ENCODE measurements at regions not wholly inside any gene's neighbourhood (a gene's known extent, or its start where the extent isn't known, plus 50 kb on each side); places are given as distances from the start of the nearest gene placed in this dataset.
"Not testable (repeated sequence)": the region's sequence is repeated elsewhere in the genome, so short reads cannot be mapped to it uniquely, and the experiment has no call there.

DNA sequence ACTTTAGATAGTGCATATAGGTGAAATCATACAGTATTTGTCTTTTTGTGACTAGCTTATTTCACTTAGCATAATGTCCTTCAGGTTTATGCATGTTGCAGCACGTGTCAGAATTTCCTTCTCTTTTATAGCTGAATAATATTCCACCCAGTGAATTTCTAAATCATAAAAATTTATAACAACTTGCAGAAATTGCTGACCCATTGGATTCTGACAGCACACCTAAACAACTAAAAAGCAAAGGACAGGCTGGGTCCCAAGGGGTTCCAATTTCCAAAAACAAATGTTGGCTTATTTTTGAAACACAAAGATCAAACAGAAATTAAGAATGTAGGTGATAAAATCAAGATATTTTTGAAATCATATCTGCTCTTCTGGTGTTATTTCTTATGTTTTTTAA lies 86.5 kb upstream of the ACKR3 start:
- DNase-seq (ENCODE audit: low read depth in 1 of 2, low spot score in 1 of 2), result no peak
- H3K27ac ChIP-seq (replicated peaks), result no peak overlapping the region
- H3K4me3 ChIP-seq (replicated peaks; ENCODE audit: insufficient read depth, low read length), result no peak overlapping the region
- no peak for TF ChIP-seq SPI1 (IDR thresholded peaks at IDR 0.05; ENCODE audit: borderline replicate concordance, low read depth)
- TF ChIP-seq, protein P1, sequence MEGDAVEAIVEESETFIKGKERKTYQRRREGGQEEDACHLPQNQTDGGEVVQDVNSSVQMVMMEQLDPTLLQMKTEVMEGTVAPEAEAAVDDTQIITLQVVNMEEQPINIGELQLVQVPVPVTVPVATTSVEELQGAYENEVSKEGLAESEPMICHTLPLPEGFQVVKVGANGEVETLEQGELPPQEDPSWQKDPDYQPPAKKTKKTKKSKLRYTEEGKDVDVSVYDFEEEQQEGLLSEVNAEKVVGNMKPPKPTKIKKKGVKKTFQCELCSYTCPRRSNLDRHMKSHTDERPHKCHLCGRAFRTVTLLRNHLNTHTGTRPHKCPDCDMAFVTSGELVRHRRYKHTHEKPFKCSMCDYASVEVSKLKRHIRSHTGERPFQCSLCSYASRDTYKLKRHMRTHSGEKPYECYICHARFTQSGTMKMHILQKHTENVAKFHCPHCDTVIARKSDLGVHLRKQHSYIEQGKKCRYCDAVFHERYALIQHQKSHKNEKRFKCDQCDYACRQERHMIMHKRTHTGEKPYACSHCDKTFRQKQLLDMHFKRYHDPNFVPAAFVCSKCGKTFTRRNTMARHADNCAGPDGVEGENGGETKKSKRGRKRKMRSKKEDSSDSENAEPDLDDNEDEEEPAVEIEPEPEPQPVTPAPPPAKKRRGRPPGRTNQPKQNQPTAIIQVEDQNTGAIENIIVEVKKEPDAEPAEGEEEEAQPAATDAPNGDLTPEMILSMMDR (IDR thresholded peaks at IDR 0.05; ENCODE audit: insufficient read depth, low read length), result no peak
- TF ChIP-seq, protein P2, sequence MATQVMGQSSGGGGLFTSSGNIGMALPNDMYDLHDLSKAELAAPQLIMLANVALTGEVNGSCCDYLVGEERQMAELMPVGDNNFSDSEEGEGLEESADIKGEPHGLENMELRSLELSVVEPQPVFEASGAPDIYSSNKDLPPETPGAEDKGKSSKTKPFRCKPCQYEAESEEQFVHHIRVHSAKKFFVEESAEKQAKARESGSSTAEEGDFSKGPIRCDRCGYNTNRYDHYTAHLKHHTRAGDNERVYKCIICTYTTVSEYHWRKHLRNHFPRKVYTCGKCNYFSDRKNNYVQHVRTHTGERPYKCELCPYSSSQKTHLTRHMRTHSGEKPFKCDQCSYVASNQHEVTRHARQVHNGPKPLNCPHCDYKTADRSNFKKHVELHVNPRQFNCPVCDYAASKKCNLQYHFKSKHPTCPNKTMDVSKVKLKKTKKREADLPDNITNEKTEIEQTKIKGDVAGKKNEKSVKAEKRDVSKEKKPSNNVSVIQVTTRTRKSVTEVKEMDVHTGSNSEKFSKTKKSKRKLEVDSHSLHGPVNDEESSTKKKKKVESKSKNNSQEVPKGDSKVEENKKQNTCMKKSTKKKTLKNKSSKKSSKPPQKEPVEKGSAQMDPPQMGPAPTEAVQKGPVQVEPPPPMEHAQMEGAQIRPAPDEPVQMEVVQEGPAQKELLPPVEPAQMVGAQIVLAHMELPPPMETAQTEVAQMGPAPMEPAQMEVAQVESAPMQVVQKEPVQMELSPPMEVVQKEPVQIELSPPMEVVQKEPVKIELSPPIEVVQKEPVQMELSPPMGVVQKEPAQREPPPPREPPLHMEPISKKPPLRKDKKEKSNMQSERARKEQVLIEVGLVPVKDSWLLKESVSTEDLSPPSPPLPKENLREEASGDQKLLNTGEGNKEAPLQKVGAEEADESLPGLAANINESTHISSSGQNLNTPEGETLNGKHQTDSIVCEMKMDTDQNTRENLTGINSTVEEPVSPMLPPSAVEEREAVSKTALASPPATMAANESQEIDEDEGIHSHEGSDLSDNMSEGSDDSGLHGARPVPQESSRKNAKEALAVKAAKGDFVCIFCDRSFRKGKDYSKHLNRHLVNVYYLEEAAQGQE (IDR thresholded peaks at IDR 0.05; ENCODE audit: insufficient replicate concordance, low read depth), result no peak
- no peak for TF ChIP-seq GABPA (IDR thresholded peaks at IDR 0.05; ENCODE audit: low read depth)
- no peak for TF ChIP-seq POLR2AphosphoS5 (IDR thresholded peaks at IDR 0.05; ENCODE audit: low read depth)
- H3K27me3 ChIP-seq (ENCODE audit: insufficient read depth, poor library complexity, severe bottlenecking), result no peaks in the 10 kb centered on the region

DNA sequence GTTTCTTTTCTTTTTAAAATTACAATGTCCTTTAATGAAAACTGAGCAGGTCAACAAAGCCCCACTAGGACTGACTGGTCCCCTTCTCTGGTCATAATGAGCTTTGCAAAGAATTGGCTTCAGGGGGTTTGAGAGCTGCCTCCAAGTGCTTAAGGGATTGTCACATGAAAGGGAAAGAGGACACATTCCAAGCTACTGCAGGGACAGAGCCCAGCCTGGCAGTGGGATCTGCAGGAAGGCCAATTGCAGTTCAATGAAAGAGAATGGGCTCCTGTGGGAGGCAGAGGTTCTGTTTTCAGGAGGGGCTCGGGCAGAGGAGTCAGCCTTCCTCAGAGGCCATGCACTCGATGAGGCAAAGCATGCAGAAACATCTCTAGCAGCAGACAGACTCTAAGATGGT lies 84.1 kb upstream of the ACKR3 start:
- DNase-seq (ENCODE audit: low read depth in 1 of 2, low spot score in 1 of 2), result no peak
- no peaks in the 10 kb centered on the region for H3K27me3 ChIP-seq (ENCODE audit: insufficient read depth, poor library complexity, severe bottlenecking)
- H3K4me3 ChIP-seq (replicated peaks; ENCODE audit: insufficient read depth, low read length), result no peak overlapping the region
- H3K27ac ChIP-seq (replicated peaks), result no peak overlapping the region
- TF ChIP-seq, protein P1 (IDR thresholded peaks at IDR 0.05; ENCODE audit: insufficient read depth, low read length), result no peak
- TF ChIP-seq SPI1 (IDR thresholded peaks at IDR 0.05; ENCODE audit: borderline replicate concordance, low read depth) (no peak), POLR2AphosphoS5 (IDR thresholded peaks at IDR 0.05; ENCODE audit: low read depth) (no peak), GABPA (IDR thresholded peaks at IDR 0.05; ENCODE audit: low read depth) (no peak)
- TF ChIP-seq, protein P2 (IDR thresholded peaks at IDR 0.05; ENCODE audit: insufficient replicate concordance, low read depth), result no peak

DNA sequence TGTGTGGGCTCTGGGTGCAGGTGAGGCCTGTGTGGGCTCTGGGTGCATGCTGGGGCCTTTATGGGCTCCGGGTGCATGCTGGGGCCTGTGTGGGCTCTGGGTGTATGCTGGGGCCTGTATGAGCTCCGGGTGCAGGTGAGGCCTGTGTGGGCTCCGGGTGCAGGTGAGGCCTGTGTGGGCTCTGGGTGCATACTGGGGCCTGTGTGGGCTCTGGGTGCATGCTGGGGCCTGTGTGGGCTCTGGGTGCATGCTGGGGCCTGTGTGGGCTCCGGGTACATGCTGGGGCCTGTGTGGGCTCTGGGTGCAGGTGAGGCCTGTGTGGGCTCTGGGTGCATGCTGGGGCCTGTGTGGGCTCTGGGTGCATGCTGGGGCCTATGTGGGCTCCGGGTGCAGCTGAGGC lies 80.5 kb upstream of the ACKR3 start:
- H3K27ac ChIP-seq (replicated peaks); DNase-seq (ENCODE audit: low read depth in 1 of 2, low spot score in 1 of 2); H3K27me3 ChIP-seq (ENCODE audit: insufficient read depth, poor library complexity, severe bottlenecking); H3K4me3 ChIP-seq (replicated peaks; ENCODE audit: insufficient read depth, low read length): not testable (repeated sequence)

DNA sequence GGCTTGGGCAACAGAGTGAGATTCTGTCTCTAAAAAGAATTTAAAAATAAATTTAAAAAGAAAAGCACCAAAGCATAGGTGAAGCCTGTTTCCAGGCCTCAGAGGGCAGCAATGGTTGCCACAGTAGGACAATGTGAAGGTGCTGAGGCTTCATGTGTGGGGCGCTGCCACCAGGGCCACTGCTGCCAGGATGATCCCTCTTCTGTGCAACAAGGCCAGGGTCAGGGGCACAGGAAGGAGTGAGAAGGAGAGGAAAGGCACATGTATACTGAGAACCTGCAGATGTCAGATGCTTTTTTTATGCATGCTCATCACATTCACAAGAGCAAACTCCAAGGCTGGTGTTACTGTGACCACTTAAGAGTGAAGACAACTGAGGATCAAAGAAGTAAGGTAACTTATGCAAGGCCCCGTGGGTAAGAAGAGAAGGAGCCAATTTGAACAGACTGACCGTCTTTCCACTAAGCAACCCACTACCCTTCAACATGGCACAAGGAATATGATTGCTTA lies 79.7 kb upstream of the ACKR3 start:
- H3K27ac ChIP-seq (replicated peaks), result no peak overlapping the region
- H3K27me3 ChIP-seq (ENCODE audit: insufficient read depth, poor library complexity, severe bottlenecking), result no peaks in the 10 kb centered on the region
- TF ChIP-seq POLR2AphosphoS5 (IDR thresholded peaks at IDR 0.05; ENCODE audit: low read depth), result no peak
- TF ChIP-seq, protein P1 (IDR thresholded peaks at IDR 0.05; ENCODE audit: insufficient read depth, low read length), result no peak
- TF ChIP-seq SPI1 (IDR thresholded peaks at IDR 0.05; ENCODE audit: borderline replicate concordance, low read depth), result no peak
- no peak for TF ChIP-seq GABPA (IDR thresholded peaks at IDR 0.05; ENCODE audit: low read depth)
- TF ChIP-seq, protein P2 (IDR thresholded peaks at IDR 0.05; ENCODE audit: insufficient replicate concordance, low read depth), result no peak
- no peak overlapping the region for H3K4me3 ChIP-seq (replicated peaks; ENCODE audit: insufficient read depth, low read length)
- DNase-seq (ENCODE audit: low read depth in 1 of 2, low spot score in 1 of 2), result no peak

Data from HL-60 (cell line).